ENCODE measurements at regions not wholly inside any gene's neighbourhood (a gene's known extent, or its start where the extent isn't known, plus 50 kb on each side); places are given as distances from the start of the nearest gene placed in this dataset.

GRCh38 chr5:162325143-162325727 lies 257.7 kb downstream of the GABRG2 start:
- no peak overlapping the region for H3K27ac ChIP-seq
- no peak for DNase-seq (ENCODE audit: low spot score)
- H3K36me3 ChIP-seq (replicated peaks; ENCODE audit: insufficient read depth, low read depth) = no peaks in the 10 kb centered on the region
- WGBS (ENCODE audit: low lambda C conversion rate, missing lambda C conversion rate) = 65% methylated on average over 3 of the region's 3 CpGs
- no peaks in the 10 kb centered on the region for H3K79me2 ChIP-seq
- no peaks in the 10 kb centered on the region for H3K9me2 ChIP-seq (replicated peaks; ENCODE audit: insufficient read depth)
- no peak overlapping the region for H3K4me2 ChIP-seq
- no peak overlapping the region for H3K4me3 ChIP-seq
- no peak overlapping the region for H2AFZ ChIP-seq
- no peaks in the 10 kb centered on the region for H4K20me1 ChIP-seq (ENCODE audit: insufficient read depth, poor library complexity, severe bottlenecking)
- H3K9me3 ChIP-seq (ENCODE audit: low read depth) = no peaks in the 10 kb centered on the region
- H3K4me1 ChIP-seq (ENCODE audit: insufficient read depth) = peaks cover 3% of the 10 kb centered on the region
- TF ChIP-seq CTCF (IDR thresholded peaks at IDR 0.05; ENCODE audit: poor library complexity) (no peak), EZH2phosphoT487 (IDR thresholded peaks at IDR 0.05; ENCODE audit: low read depth, severe bottlenecking, unreplicated experiment) (no peak), EZH2 (IDR thresholded peaks at IDR 0.05; ENCODE audit: borderline replicate concordance) (no peak)
- no peaks in the 10 kb centered on the region for H3K27me3 ChIP-seq

- H4K20me1 ChIP-seq (ENCODE audit: insufficient read depth, poor library complexity, severe bottlenecking) = no peaks in the 10 kb centered on the region
- no peaks in the 10 kb centered on the region for H3K36me3 ChIP-seq (replicated peaks; ENCODE audit: insufficient read depth, low read depth)
- no peak for DNase-seq (ENCODE audit: low spot score)
- H3K4me1 ChIP-seq (ENCODE audit: insufficient read depth) = no peaks in the 10 kb centered on the region
- WGBS (ENCODE audit: low lambda C conversion rate, missing lambda C conversion rate) = 87% methylated on average over 4 of the region's 4 CpGs
- H2AFZ ChIP-seq = no peak overlapping the region
- no peaks in the 10 kb centered on the region for H3K9me2 ChIP-seq (replicated peaks; ENCODE audit: insufficient read depth)
- H3K27ac ChIP-seq = no peak overlapping the region
- H3K27me3 ChIP-seq = no peaks in the 10 kb centered on the region
- no peaks in the 10 kb centered on the region for H3K9me3 ChIP-seq (ENCODE audit: low read depth)
- TF ChIP-seq CTCF (IDR thresholded peaks at IDR 0.05; ENCODE audit: poor library complexity) = no peak
- TF ChIP-seq EZH2phosphoT487 (IDR thresholded peaks at IDR 0.05; ENCODE audit: low read depth, severe bottlenecking, unreplicated experiment) = no peak
- TF ChIP-seq EZH2 (IDR thresholded peaks at IDR 0.05; ENCODE audit: borderline replicate concordance) = no peak
- H3K79me2 ChIP-seq = no peaks in the 10 kb centered on the region
- H3K4me3 ChIP-seq = no peak overlapping the region
- H3K4me2 ChIP-seq = no peak overlapping the region
These were observed 267.4 kb downstream of the GABRG2 start for GRCh38 chr5:162334944-162335343.

GRCh38 chr5:162360373-162360931 lies 292.9 kb downstream of the GABRG2 start:
- Histone ChIP-seq H3K36me3 (replicated peaks; ENCODE audit: insufficient read depth, low read depth) (no peaks in the 10 kb centered on the region), H3K9me3 (ENCODE audit: low read depth) (no peaks in the 10 kb centered on the region), H3K4me2 (no peak overlapping the region), H3K4me1 (ENCODE audit: insufficient read depth) (no peaks in the 10 kb centered on the region), H3K9me2 (replicated peaks; ENCODE audit: insufficient read depth) (no peaks in the 10 kb centered on the region), H3K27ac (no peak overlapping the region), H3K79me2 (no peaks in the 10 kb centered on the region), H3K27me3 (no peaks in the 10 kb centered on the region), H3K4me3 (no peak overlapping the region), H2AFZ (no peak overlapping the region), H4K20me1 (ENCODE audit: insufficient read depth, poor library complexity, severe bottlenecking) (no peaks in the 10 kb centered on the region)
- DNase-seq (ENCODE audit: low spot score) = no peak
- no peak for TF ChIP-seq CTCF (IDR thresholded peaks at IDR 0.05; ENCODE audit: poor library complexity)
- WGBS (ENCODE audit: low lambda C conversion rate, missing lambda C conversion rate) = 93% methylated on average over 1 of the region's 1 CpG
